ENCODE measurements at regions not wholly inside any gene's neighbourhood (a gene's known extent, or its start where the extent isn't known, plus 50 kb on each side); places are given as distances from the start of the nearest gene placed in this dataset.
A peak's percentile ranks its signal among the peaks of the same experiment; 100 is the strongest.

DNA sequence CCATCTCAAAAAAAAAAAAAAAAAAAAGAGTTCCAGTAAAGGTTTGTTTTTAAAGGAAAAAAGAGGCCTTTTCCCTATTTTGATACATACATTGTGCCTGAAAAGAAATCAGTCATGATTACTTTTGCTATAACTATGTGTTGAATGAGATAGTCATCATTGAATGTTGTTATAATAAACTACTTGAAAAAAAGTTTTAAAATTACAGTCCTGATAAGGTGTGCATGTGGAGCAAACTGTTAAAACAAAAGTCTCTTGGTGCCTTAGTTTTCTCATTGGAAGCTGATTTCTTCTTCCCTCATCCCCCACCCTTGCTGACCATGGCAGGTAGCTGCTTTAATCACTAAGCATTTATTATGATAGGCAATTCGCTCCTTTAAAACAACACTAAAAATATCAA is 172.3 kb upstream of the TBCA start:
- no peak for TF ChIP-seq ZNF274 (IDR thresholded peaks at IDR 0.05; ENCODE audit: low read depth, low read length)
- H3K4me3 ChIP-seq (ENCODE audit: low read length): no peak overlapping the region

DNA sequence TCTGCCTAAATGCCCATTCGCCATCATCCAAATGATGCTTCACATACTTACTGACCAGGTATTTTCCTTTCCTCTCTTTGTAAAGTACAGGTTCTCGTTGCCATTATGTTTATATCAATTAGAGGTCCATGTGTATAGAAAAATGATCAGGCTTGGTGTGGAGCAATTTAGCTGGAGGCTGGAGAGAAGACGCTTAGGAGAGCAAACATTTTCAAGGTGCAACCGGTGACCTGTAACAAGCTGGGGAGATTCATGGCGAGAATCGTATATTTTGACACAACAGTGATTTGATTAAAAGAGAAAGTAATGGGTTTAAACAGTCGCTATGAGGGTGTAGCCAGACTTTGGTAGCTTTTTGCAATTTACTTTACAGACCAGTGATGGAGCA is 170.9 kb upstream of the TBCA start:
- no peak for TF ChIP-seq ZNF274 (IDR thresholded peaks at IDR 0.05; ENCODE audit: low read depth, low read length)
- no peak overlapping the region for H3K4me3 ChIP-seq (ENCODE audit: low read length)

DNA sequence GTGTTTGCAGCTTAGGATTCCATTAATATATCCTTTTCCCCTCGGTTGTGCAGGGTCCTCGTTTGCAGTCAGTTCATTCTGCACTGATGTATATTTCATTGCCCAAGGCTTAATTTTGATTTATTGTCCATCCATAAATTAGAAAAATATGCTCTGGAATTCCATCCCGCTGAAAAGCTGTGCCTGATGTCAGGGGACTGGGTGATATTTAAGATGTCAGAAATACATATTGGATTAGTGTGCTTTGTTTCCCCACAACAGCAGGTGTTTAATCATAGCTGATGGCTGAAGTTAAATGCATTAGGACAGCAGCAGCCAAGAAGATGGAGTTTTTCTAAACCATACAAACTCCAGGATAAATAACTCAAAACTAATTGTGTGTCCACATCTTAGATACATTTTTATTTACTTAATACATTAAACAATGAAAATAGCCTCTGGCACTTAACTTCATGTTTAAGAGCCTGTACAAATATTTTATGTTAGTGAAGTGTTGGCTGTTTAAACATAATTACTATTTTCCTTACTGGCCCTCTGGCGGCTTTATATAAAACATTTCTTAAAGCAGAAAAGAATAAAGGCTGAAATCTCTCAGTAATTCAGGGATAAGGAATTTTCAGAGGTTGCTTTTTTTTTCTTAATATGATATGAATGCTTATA is 170.4 kb upstream of the TBCA start:
- no peak for TF ChIP-seq ZNF274 (IDR thresholded peaks at IDR 0.05; ENCODE audit: low read depth, low read length)
- H3K4me3 ChIP-seq (ENCODE audit: low read length): no peak overlapping the region

DNA sequence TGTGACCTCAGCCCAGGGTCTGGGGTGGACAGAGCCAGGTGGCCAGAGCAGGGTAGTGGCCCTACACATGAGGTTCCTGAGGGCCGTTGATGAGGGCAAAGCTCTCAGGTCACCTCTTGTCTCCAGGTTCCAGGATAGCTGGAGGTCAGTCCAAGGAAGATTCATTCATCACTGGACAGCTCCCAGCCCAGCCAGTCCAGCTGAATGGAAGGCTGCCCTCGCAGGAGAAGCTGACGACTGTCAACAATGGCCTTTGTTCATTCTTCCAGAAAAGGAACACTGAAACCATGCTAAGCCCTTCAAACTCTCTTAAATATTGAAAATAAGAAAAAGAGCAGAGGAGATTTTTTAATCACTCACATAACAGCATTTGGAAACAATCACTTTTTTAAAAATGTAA is 169.7 kb upstream of the TBCA start:
- H3K4me3 ChIP-seq (ENCODE audit: low read length): no peak overlapping the region
- no peak for TF ChIP-seq ZNF274 (IDR thresholded peaks at IDR 0.05; ENCODE audit: low read depth, low read length)

DNA sequence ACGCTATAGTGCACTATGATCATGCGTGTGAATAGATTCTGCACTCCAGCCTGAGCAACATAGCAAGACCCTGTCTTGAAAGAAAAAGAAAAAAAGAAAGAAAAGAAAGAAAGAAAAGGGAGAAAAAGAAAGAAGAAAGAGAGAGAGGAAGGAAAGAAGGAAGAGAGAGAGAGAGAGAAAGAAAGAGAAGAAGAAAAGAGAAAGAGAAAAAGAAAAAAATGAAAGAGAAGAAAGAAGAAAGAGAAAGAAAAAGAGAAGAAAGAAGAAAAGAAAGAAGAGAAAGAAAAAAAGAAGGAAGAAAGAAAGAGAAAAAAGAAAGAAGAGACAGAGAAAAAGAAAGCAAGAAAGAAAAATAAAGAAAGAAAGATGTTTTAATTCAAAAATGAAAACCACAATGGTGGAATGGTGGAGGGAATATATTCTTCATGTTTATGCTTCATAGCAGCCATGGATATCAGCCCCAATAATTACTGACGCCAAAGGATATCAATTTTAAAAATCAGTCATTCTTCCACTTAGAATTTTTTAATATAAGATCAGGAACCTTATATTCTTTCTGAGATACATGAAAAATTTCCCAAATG is 168.7 kb upstream of the TBCA start:
- H3K4me3 ChIP-seq (ENCODE audit: low read length): no peak overlapping the region

DNA sequence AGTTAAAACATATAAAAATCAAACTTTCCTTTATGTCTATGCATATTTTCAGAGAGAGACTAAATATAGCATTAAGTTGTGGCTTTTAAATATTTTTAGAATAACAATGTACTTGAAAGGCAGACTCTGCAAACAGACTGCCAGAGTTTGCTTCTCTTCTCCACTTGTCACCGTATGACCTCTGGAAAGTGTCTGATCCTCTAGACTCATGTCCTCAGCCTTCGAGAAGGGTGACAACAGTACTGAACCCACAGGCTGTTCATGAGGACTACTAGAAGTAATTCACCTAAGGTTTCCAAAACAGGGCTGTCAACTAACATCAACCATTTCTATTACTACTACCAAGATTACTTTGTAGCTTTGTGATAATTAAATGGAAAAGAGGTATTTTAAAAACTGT is 167.7 kb upstream of the TBCA start:
- H3K4me3 ChIP-seq (ENCODE audit: low read length): no peak overlapping the region
- TF ChIP-seq ZNF274 (IDR thresholded peaks at IDR 0.05; ENCODE audit: low read depth, low read length): no peak

More for the DNA sequence above, 168.7 kb upstream of the TBCA start:
- TF ChIP-seq ZNF274 (IDR thresholded peaks at IDR 0.05; ENCODE audit: low read depth, low read length): no peak

DNA sequence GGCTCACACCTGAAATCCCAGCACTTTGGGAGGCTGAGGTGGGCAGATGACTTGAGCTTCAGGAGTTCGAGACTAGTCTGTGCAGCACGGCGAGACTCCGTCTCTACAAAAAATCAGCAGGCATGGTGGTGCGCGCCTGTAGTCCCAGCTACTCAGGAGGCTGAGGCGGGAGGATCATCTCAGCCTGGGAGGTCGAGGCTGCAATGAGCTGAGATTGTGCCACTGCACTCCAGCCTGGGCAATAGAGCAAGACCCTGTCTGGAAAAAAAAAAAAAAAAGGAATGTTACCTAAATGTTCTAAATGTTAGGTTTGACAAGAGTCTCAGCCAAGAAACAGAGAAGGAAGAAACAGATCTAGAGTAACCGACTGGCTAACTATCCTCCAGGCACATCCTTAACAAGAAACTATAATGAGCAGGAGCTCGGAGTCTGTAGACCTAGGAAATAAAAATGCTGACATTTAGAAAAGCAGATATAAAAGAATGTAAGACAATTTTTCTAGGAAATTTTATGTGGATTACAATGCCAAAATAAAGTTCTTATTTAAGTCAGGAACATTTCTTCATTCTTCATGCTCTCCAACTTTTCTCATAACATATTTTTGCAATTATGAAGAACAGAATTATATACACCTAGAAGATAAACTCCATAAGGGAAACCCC is 166.6 kb upstream of the TBCA start:
- H3K4me3 ChIP-seq (ENCODE audit: low read length): no peak overlapping the region
- TF ChIP-seq ZNF274 (IDR thresholded peaks at IDR 0.05; ENCODE audit: low read depth, low read length): no peak

DNA sequence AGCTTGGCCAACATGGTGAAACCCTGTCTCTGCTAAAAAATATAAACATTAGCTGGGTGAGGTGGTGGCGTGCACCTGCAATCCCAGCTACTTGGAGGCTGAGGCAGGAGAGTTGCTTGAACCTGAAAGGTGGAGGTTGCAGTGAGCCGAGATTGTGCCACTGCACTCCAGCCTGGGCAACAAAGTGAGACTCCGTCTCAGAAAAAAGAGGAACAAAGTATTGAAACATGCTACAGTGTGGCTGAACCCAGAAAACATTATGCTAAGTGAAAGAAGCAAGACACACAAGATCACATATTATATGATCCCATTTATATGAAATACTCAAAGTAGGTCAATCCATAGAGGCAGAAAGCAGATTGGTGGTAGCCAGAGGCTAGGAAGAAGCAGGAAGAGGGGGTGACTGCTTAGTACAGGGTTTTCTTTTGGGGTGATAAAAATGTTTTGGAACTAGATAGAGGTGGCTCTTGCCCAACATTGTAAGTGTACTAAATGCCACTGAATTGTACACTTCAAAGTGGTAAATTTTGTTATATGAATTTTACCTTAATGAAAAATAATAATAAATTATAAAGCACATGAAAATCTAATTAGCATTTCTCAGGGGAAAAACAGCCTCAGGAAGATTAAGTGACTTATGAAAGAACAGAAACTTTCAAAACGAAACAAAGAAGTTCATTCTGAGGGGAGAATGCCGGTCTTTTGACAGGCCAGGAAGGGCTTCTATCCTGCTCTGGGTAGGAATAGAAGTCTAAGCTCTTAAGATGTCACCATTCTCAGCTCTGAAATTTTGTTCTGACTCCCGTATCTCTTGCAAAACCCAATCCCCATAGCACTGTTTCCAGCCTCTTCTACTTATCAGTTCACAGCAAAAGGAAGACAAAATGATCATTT is 161.1 kb upstream of the TBCA start:
- H3K4me3 ChIP-seq (ENCODE audit: low read length): peak overlapping the region; percentile 52; the same call in 1 of the 2 replicates
- TF ChIP-seq ZNF274 (IDR thresholded peaks at IDR 0.05; ENCODE audit: low read depth, low read length): no peak

DNA sequence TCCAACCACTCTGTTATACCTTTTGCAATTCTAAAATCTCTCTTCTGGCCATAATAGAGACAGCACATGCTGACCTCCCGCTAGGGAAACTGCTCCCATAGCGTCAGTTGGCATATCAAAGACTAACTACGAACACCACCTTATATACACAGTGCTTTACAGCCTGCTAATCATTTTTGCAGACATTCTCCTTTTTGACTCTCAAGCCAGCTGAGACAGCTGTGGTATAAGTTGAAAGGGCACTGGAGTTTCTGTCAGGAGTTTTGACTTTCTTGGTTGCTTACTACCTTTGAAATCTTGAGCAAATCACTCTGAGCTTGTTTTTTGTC is 160.2 kb upstream of the TBCA start:
- no peak overlapping the region; the same call in 1 of the 2 replicates for H3K4me3 ChIP-seq (ENCODE audit: low read length)
- no peak for TF ChIP-seq ZNF274 (IDR thresholded peaks at IDR 0.05; ENCODE audit: low read depth, low read length)

DNA sequence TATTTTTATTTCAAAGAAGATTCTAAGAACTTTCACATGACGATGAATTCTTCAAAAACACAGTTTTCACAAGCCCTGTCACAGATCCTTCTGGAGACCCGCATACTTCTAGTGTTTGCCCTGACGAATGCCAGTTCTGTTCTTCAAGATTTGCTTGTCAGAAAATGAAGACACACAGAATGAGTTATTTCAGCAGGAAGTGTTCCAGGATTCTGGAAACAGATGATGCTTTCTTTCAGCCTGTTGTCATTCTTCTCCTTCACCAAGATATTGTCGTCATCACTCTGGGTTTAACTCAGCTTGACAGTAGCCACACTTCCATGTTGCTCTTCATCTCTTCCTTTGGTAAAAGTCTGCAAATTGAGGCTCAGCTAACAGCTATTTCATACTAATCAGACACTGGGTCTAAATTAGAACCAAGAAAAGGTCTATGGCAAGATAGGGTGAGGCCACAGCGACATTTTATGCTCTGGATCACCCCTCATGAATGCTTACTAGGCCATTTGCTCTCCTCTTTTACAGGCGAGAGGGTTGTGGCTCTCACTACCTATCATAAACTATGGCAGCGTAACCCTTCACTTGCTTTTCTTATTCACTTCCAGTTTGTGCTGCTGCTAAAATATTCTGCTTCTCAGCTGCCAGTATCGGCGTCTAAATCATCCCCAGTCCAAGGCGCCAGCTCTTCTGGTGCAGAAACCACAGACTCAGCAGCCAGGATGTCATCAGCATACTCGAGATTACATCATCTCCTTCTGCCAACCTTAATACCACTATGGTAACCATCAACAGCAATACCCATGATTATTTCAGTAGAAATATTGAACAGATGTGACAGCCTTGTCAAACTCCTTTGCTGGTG is 159.6 kb upstream of the TBCA start:
- H3K4me3 ChIP-seq (ENCODE audit: low read length): peak overlapping the region; percentile 23; the same call in 1 of the 2 replicates
- no peak for TF ChIP-seq ZNF274 (IDR thresholded peaks at IDR 0.05; ENCODE audit: low read depth, low read length)

DNA sequence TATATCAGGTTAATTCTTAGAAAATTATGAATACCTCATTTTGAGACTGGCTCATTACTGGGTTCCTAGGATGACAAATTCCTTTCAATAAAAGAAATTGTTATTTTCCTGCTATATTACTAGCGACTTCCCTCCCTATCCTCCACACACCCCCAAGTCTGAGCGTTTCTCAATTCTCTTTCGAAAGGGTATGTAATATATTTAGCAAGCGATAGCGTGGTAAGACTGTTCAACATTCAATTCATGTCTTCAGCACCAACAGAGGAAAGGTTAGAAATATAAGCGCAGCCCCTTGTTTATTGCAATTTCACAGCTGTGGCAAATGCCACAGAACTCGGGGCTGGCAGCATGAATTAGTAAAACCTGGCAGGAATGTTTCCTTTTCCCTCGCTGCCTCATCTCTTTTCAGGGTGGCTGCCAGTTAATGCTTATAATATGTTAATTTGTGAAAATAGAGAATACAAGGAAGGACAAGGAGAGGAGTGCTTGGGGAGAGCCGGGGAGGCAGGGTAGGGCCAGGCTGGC is 152.7 kb upstream of the TBCA start:
- H3K4me3 ChIP-seq (ENCODE audit: low read length): no peak overlapping the region

DNA sequence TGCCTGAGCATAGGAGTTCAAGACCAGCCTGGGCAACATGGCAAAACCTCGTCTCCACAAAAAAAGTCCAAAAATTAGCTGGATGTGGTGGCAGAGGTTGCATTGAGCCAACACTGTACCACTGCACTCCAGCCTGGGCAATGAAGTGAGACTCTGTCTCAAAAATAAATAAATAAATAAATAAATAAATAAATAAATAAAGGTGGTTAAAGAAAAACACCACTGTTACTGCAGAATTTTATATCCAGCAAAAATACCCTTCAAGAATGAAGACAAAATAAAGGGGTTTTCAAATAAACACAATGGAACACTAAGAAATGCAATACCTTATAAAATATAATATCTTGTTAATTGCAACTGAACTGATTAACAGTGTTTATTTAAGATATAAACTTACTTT is 150.2 kb upstream of the TBCA start:
- no peak overlapping the region for H3K4me3 ChIP-seq (ENCODE audit: low read length)
- no peak for TF ChIP-seq ZNF274 (IDR thresholded peaks at IDR 0.05; ENCODE audit: low read depth, low read length)

More for the DNA sequence above, 152.7 kb upstream of the TBCA start:
- TF ChIP-seq ZNF274 (IDR thresholded peaks at IDR 0.05; ENCODE audit: low read depth, low read length): no peak

DNA sequence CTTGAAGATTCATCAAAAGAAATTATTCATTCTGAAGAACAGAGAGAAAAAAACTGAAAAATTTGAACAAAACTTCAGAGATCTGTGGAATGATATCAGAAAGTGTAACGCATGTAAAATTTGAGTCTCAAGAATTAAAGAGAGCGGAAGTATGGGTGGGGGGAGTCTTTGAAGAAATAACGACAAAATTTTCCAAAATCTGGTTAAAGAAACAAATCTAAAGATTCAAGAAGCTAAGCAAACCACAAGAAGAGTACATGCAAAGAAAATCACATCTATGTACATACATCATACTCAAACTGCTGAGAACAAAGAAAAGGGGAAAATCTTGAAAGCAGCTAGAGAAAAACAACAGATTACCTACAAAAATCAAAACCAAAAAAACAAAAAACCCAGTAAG is 149.4 kb upstream of the TBCA start:
- H3K4me3 ChIP-seq (ENCODE audit: low read length): no peak overlapping the region
- no peak for TF ChIP-seq ZNF274 (IDR thresholded peaks at IDR 0.05; ENCODE audit: low read depth, low read length)

Data from GM08714 (cell line).